HepG2 (cell line): ENCODE measurements at regions not wholly inside any gene's neighbourhood (a gene's known extent, or its start where the extent isn't known, plus 50 kb on each side); places are given as distances from the start of the nearest gene placed in this dataset.

Source experiments
- ATAC-seq: fragments of 200-7000 bp; cut with Tn5 transposase; 3 replicates; pipeline ENCODE4 v1.9.1; 2020; ENCODE audit warnings: mild to moderate bottlenecking, moderate library complexity
- BruUV-seq: library from RNA; stranded (reverse); fragments of 400-500 nt; replicated peaks from 2 replicates; lab custom pipeline; 2021; lab: Mats Ljungman, UMichigan
- CTCF ChIA-PET: fragments of 300-600 bp; formaldehyde crosslinking; extraction: SDS; loops from one replicate; lab custom pipeline; 2021; ENCODE audit warnings: low total read pairs, inconsistent platforms, low intra/inter-chr PET ratio; lab: Yijun Ruan, JAX
- POLR2A ChIA-PET: fragments of 350-600 bp; sonication (Branson Sonifier 250); formaldehyde crosslinking; loops from one replicate; lab custom pipeline; 2020; ENCODE audit warnings: antibody characterized with exemption, inconsistent platforms; lab: Yijun Ruan, JAX
- DNase-seq: peaks from one replicate; pipeline ENCODE4 v3.0.0-alpha.2; 2015; ENCODE audit warnings: low spot score
- FAIRE-seq: peaks from 3 replicates; lab custom pipeline; 2011; peaks lifted over from hg19 to GRCh38; lab: Jason Lieb, UNC
- H2AFZ ChIP-seq: one replicate; pipeline ENCODE4 v1.6.1; 2011; ENCODE audit warnings: low read length, inconsistent platforms
- H3K27ac ChIP-seq: fragments of 300-600 bp; 3 replicates; pipeline ENCODE4 v1.8.0; 2011; ENCODE audit warnings: mixed run types, mild to moderate bottlenecking, mixed read lengths, low read length, inconsistent platforms; ENCODE audit not compliant: insufficient read depth; ENCODE audit errors: extremely low read length
- H3K27me3 ChIP-seq, 2 experiments: fragments of 200-600 bp in 1 of 2; 2 replicates in 1 of 2; 3 replicates in 1 of 2; pipeline versions ENCODE4 v1.6.0 to v1.8.0; 2011; ENCODE audit warnings: low read length in 2 of 2, mild to moderate bottlenecking in 2 of 2, moderate library complexity in 2 of 2, inconsistent platforms in 1 of 2; ENCODE audit not compliant: insufficient read depth in 2 of 2, control insufficient read depth in 1 of 2
- H3K36me3 ChIP-seq, 2 experiments: fragments of 200-600 bp in 1 of 2; replicated peaks in 1 of 2; 2 replicates in 1 of 2; 3 replicates in 1 of 2; pipeline versions ENCODE4 v1.5.1 to v1.8.0; 2011; ENCODE audit warnings: low read length in 2 of 2, inconsistent platforms in 1 of 2; ENCODE audit not compliant: insufficient read depth in 2 of 2, control insufficient read depth in 1 of 2
- H3K4me1 ChIP-seq: 2 replicates; pipeline ENCODE4 v1.5.1; 2012; ENCODE audit warnings: low read length, inconsistent platforms; ENCODE audit not compliant: insufficient read depth
- H3K4me2 ChIP-seq: 2 replicates; pipeline ENCODE4 v1.6.0; 2011; ENCODE audit warnings: low read depth, low read length, inconsistent platforms
- H3K4me3 ChIP-seq, 3 experiments: fragments of 200-600 bp in 1 of 3; sonication (generic), shearing (Covaris generic) in 1 of 3; replicated peaks in 1 of 3; 2 replicates each; pipeline ENCODE4 v1.5.1; 2011 to 2016; ENCODE audit warnings: low read length in 3 of 3, inconsistent platforms in 2 of 3, low read depth in 2 of 3, mild to moderate bottlenecking in 2 of 3, control low read depth in 1 of 3, mixed read lengths in 1 of 3; ENCODE audit not compliant: insufficient read depth in 1 of 3
- H3K79me2 ChIP-seq: one replicate; pipeline ENCODE4 v1.6.1; 2011; ENCODE audit warnings: low read length, inconsistent platforms; ENCODE audit not compliant: insufficient read depth
- H3K9ac ChIP-seq: 2 replicates; pipeline ENCODE4 v1.6.0; 2011; ENCODE audit warnings: mild to moderate bottlenecking, low read depth, low read length, inconsistent platforms; ENCODE audit not compliant: insufficient read depth
- H3K9me3 ChIP-seq: 2 replicates; pipeline ENCODE4 v1.5.1; 2012; ENCODE audit warnings: mild to moderate bottlenecking, low read length
- H4K20me1 ChIP-seq: 2 replicates; pipeline ENCODE4 v1.6.0; 2011; ENCODE audit warnings: inconsistent platforms, mild to moderate bottlenecking, low read length, moderate library complexity; ENCODE audit not compliant: insufficient read depth
- BCL6 ChIP-seq: IDR thresholded peaks from 2 replicates; pipeline ENCODE4 v1.6.1; 2016; ENCODE audit warnings: missing genetic modification reagents, missing compliant biosample characterization
- FOXK2 ChIP-seq: fragments of 450-650 bp; IDR thresholded peaks from 2 replicates; pipeline ENCODE4 v1.6.1; 2016
- GTF2F1 ChIP-seq: fragments of 150-350 bp; IDR thresholded peaks from 2 replicates; pipeline ENCODE4 v1.6.1; 2014; ENCODE audit warnings: low read length
- HDAC6 ChIP-seq: fragments of 200-600 bp; sonication (generic); IDR thresholded peaks from 2 replicates; pipeline ENCODE4 v1.7.0; 2017; ENCODE audit warnings: mild to moderate bottlenecking, antibody characterized with exemption, low read length, low read depth
- IKZF4 ChIP-seq: sonication (generic); formaldehyde crosslinking; IDR thresholded peaks from 2 replicates; pipeline ENCODE4 v1.5.1; 2020; ENCODE audit warnings: borderline replicate concordance, mild to moderate bottlenecking, low read depth, missing genetic modification reagents; ENCODE audit errors: not compliant biosample characterization
- MIXL1 ChIP-seq: IDR thresholded peaks from 2 replicates; pipeline ENCODE4 v1.6.1; 2016
- NR2F6 ChIP-seq, 2 experiments: IDR thresholded peaks; 2 replicates each; pipeline ENCODE4 v1.6.1; 2016; ENCODE audit warnings: antibody characterized with exemption in 1 of 2, mild to moderate bottlenecking in 1 of 2
- SMAD1 ChIP-seq: sonication (generic); formaldehyde crosslinking; IDR thresholded peaks from 2 replicates; pipeline ENCODE4 v1.4.0; 2020; ENCODE audit warnings: missing genetic modification reagents, low read depth, mild to moderate bottlenecking, borderline replicate concordance
- SMAD9 ChIP-seq: sonication (generic); formaldehyde crosslinking; IDR thresholded peaks from 2 replicates; pipeline ENCODE4 v1.5.1; 2020; ENCODE audit warnings: mild to moderate bottlenecking, missing genetic modification reagents
- TARDBP ChIP-seq: sonication (generic); formaldehyde crosslinking; IDR thresholded peaks from 2 replicates; pipeline ENCODE4 v1.8.0; 2022; ENCODE audit warnings: mild to moderate bottlenecking, missing genetic modification reagents
- ZBTB7B ChIP-seq: sonication (generic); formaldehyde crosslinking; IDR thresholded peaks from 2 replicates; pipeline ENCODE4 v1.4.0; 2020; ENCODE audit warnings: missing genetic modification reagents
- ZFP62 ChIP-seq: sonication (generic); formaldehyde crosslinking; IDR thresholded peaks from 2 replicates; pipeline ENCODE4 v1.4.0; 2020; ENCODE audit warnings: missing genetic modification reagents
- ZNF274 ChIP-seq: sonication (generic); formaldehyde crosslinking; IDR thresholded peaks from 2 replicates; pipeline ENCODE4 v1.5.1; 2020; ENCODE audit warnings: mild to moderate bottlenecking, missing genetic modification reagents
- ZNF431 ChIP-seq: sonication (generic); formaldehyde crosslinking; IDR thresholded peaks from 2 replicates; pipeline ENCODE4 v1.9.0; 2022; ENCODE audit warnings: missing genetic modification reagents, low read depth, mild to moderate bottlenecking, borderline replicate concordance
- ZNF781 ChIP-seq: sonication (generic); formaldehyde crosslinking; IDR thresholded peaks from 2 replicates; pipeline ENCODE4 v1.5.1; 2020; ENCODE audit warnings: borderline replicate concordance, mild to moderate bottlenecking, missing genetic modification reagents; ENCODE audit errors: not compliant biosample characterization
- WGBS: methylation state at CpG from one replicate; pipeline ENCODE4 v1.1.6; 2017; ENCODE audit warnings: low lambda C conversion rate; 5-methylcytosine and 5-hydroxymethylcytosine counted together
- in situ Hi-C: cut with HindIII; loops from 2 replicates; pipeline ENCODE4 v1.10.0; 2017; ENCODE audit warnings: low pct_unique_long_range_greater_than_20kb; ENCODE audit not compliant: extremely low pct_ligation_motif_present
- intact Hi-C: fragments of 100-400 bp; cut with micrococcal nuclease; formaldehyde crosslinking; loops from one replicate; pipeline ENCODE4 v1.10.0; 2022; ENCODE audit not compliant: unreplicated experiment
- TF ChIP-seq, protein P1 (sequence below): sonication (generic); formaldehyde crosslinking; IDR thresholded peaks from 2 replicates; pipeline ENCODE4 v1.8.0; 2022; ENCODE audit warnings: mild to moderate bottlenecking, missing genetic modification reagents, moderate library complexity
- TF ChIP-seq, protein P2 (sequence below): sonication (generic); formaldehyde crosslinking; IDR thresholded peaks from 2 replicates; pipeline ENCODE4 v1.4.0; 2020; ENCODE audit warnings: missing genetic modification reagents, borderline replicate concordance
- TF ChIP-seq, protein P3 (sequence below): sonication (generic); formaldehyde crosslinking; IDR thresholded peaks from 2 replicates; pipeline ENCODE4 v1.4.0; 2020; ENCODE audit warnings: missing genetic modification reagents

DNA sequence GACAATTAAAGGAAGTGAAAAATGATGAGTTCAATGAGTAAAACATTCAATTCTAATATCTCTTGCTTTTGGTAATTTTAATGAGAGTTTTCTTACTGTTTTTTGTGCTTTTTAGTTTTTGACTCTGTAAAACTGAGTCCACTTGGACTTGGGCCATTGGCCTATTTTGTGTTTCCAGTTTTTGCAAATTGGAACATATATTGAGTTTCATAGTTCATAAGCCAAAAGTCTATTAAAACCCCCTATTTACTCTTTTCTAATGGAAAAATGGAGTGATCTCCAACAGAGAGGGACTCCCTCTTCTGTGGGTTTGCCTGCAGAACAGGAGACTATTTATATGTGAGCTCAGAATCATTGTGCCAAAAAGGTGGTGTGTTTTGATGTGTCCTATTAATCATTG is 219.7 kb upstream of the SPRY2 start (continued):
- TF ChIP-seq HDAC6 (no peak), ZNF431 (CRISPR knock-in tag) (no peak), GTF2F1 (no peak), ZNF274 (CRISPR knock-in tag) (no peak), FOXK2 (no peak)
- TF ChIP-seq, protein P1, sequence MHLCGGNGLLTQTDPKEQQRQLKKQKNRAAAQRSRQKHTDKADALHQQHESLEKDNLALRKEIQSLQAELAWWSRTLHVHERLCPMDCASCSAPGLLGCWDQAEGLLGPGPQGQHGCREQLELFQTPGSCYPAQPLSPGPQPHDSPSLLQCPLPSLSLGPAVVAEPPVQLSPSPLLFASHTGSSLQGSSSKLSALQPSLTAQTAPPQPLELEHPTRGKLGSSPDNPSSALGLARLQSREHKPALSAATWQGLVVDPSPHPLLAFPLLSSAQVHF (CRISPR knock-in tag) = no peak
- TF ChIP-seq, all 625 proteins: peak for 0

DNA sequence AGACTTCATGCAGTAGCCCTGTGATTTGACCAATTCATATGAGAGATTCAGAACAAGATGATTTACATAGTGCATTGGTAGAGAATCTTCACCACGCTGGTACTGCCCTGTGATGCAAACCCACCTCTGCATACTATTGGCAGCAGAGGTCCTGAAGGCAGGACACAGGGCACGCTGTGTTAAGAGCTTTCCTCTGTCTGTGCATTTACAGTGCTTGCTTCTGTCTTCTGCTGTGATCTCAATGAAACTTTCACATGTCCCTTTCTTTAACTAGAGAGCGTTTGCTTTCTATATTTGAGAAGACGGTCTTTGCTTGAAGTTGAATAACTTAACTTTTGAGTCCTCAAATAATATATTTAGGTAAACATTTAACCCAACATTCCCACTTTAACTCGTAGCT is 219.0 kb upstream of the SPRY2 start:
- ATAC-seq = no peak
- FAIRE-seq = no peak
- TF ChIP-seq, protein P1 (CRISPR knock-in tag) = no peak
- TF ChIP-seq ZNF781 (CRISPR knock-in tag) = no peak
- TF ChIP-seq, protein P2, sequence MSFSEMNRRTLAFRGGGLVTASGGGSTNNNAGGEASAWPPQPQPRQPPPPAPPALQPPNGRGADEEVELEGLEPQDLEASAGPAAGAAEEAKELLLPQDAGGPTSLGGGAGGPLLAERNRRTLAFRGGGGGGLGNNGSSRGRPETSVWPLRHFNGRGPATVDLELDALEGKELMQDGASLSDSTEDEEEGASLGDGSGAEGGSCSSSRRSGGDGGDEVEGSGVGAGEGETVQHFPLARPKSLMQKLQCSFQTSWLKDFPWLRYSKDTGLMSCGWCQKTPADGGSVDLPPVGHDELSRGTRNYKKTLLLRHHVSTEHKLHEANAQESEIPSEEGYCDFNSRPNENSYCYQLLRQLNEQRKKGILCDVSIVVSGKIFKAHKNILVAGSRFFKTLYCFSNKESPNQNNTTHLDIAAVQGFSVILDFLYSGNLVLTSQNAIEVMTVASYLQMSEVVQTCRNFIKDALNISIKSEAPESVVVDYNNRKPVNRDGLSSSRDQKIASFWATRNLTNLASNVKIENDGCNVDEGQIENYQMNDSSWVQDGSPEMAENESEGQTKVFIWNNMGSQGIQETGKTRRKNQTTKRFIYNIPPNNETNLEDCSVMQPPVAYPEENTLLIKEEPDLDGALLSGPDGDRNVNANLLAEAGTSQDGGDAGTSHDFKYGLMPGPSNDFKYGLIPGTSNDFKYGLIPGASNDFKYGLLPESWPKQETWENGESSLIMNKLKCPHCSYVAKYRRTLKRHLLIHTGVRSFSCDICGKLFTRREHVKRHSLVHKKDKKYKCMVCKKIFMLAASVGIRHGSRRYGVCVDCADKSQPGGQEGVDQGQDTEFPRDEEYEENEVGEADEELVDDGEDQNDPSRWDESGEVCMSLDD = no peak
- TF ChIP-seq TARDBP = no peak
- TF ChIP-seq MIXL1 (CRISPR knock-in tag) = no peak
- TF ChIP-seq, protein P3, sequence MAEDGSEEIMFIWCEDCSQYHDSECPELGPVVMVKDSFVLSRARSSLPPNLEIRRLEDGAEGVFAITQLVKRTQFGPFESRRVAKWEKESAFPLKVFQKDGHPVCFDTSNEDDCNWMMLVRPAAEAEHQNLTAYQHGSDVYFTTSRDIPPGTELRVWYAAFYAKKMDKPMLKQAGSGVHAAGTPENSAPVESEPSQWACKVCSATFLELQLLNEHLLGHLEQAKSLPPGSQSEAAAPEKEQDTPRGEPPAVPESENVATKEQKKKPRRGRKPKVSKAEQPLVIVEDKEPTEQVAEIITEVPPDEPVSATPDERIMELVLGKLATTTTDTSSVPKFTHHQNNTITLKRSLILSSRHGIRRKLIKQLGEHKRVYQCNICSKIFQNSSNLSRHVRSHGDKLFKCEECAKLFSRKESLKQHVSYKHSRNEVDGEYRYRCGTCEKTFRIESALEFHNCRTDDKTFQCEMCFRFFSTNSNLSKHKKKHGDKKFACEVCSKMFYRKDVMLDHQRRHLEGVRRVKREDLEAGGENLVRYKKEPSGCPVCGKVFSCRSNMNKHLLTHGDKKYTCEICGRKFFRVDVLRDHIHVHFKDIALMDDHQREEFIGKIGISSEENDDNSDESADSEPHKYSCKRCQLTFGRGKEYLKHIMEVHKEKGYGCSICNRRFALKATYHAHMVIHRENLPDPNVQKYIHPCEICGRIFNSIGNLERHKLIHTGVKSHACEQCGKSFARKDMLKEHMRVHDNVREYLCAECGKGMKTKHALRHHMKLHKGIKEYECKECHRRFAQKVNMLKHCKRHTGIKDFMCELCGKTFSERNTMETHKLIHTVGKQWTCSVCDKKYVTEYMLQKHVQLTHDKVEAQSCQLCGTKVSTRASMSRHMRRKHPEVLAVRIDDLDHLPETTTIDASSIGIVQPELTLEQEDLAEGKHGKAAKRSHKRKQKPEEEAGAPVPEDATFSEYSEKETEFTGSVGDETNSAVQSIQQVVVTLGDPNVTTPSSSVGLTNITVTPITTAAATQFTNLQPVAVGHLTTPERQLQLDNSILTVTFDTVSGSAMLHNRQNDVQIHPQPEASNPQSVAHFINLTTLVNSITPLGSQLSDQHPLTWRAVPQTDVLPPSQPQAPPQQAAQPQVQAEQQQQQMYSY (CRISPR knock-in tag) = no peak
- TF ChIP-seq ZBTB7B (CRISPR knock-in tag) = no peak
- no peak for TF ChIP-seq SMAD1 (CRISPR knock-in tag)
- TF ChIP-seq NR2F6 (IDR thresholded peaks at IDR 0.05) = no peak
- TF ChIP-seq NR2F6 (CRISPR knock-in tag; IDR thresholded peaks at IDR 0.05) = no peak
- TF ChIP-seq IKZF4 = no peak
- no peak for TF ChIP-seq SMAD9 (CRISPR knock-in tag)
- TF ChIP-seq ZFP62 (CRISPR knock-in tag) = no peak
- TF ChIP-seq BCL6 (CRISPR knock-in tag) = no peak
- H3K27me3 ChIP-seq = no peaks in the 10 kb centered on the region
- no peaks in the 10 kb centered on the region for H4K20me1 ChIP-seq
- no peaks in the 10 kb centered on the region for H3K4me1 ChIP-seq
- intact Hi-C loops = no loop called here
- no peaks in the 10 kb centered on the region for H3K79me2 ChIP-seq
- BruUV-seq = no TSS peak
- H3K9ac ChIP-seq = no peak overlapping the region
- ChIA-PET CTCF (no interaction called here), POLR2A (no interaction called here)
- in situ Hi-C loops = no loop called here
- DNase-seq = no peak
- no peak overlapping the region for H3K4me2 ChIP-seq
- H3K27ac ChIP-seq = no peak overlapping the region
- 17% methylated on average over 5 of the region's 5 CpGs for WGBS
- no peaks in the 10 kb centered on the region for H3K36me3 ChIP-seq
- no peak overlapping the region for H3K4me3 ChIP-seq
- H2AFZ ChIP-seq = no peak overlapping the region
- peaks cover 19% of the 10 kb centered on the region; the same call in 1 of the 2 replicates for H3K9me3 ChIP-seq
